ENCODE measurements at regions not wholly inside any gene's neighbourhood (a gene's known extent, or its start where the extent isn't known, plus 50 kb on each side); places are given as distances from the start of the nearest gene placed in this dataset.
A peak's percentile ranks its signal among the peaks of the same experiment; 100 is the strongest.

DNA sequence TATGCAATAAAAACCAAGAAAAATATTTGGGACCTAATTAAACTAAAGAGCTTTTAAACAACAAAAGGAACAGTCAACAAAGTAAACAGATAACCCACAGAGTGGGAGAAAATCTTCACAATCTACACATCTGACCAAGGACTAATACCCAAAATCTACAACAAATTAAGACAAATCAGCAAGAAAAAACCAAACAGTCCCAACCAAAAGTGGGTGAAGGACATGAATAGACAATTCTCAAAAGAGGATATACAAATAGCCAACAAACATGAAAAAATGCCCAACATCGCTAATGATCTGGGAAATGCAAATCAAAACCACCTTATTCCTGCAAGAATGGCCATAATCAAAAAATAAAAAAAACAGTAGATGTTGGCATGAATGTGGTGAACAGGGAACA lies 250.1 kb downstream of the C1D start:
- Histone ChIP-seq H3K4me1 (ENCODE audit: control insufficient read depth, insufficient read depth, low read length) (peaks cover 5% of the 10 kb centered on the region), H3K4me3 (ENCODE audit: low read length) (no peak overlapping the region), H3K9ac (ENCODE audit: low read length) (no peak overlapping the region), H3K27me3 (replicated peaks; ENCODE audit: control insufficient read depth, insufficient read depth, low read length) (no peaks in the 10 kb centered on the region), H3K36me3 (ENCODE audit: control insufficient read depth, insufficient read depth, low read length, severe bottlenecking) (no peaks in the 10 kb centered on the region), H3K9me3 (ENCODE audit: control insufficient read depth, low read length) (peaks cover 13% of the 10 kb centered on the region)
- no peak for DNase-seq (ENCODE audit: low read depth)

DNA sequence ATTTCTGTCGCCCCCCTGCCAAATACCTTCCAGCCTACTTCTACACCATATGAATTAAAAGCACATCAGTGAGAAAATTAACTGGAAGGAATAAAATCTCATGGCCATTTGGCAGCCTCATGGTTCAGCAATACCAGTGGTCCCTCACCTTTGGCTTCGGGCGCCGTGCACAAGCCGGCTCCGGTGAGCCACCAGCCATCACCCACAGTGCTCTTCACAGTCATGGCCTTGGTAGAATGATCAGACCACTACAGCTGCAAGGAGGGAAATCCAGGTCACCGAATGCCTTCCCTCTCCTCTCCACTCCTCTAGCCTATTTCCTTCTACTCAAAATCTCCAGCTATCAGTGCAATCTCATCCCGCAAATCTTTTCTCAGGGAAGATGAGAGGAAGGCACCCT lies 239.1 kb downstream of the C1D start:
- DNase-seq (ENCODE audit: low read depth): no peak
- H3K4me1 ChIP-seq (ENCODE audit: control insufficient read depth, insufficient read depth, low read length): peaks cover 7% of the 10 kb centered on the region
- no peaks in the 10 kb centered on the region for H3K27me3 ChIP-seq (replicated peaks; ENCODE audit: control insufficient read depth, insufficient read depth, low read length)
- H3K4me3 ChIP-seq (ENCODE audit: low read length): no peak overlapping the region
- no peaks in the 10 kb centered on the region for H3K36me3 ChIP-seq (ENCODE audit: control insufficient read depth, insufficient read depth, low read length, severe bottlenecking)
- H3K9me3 ChIP-seq (ENCODE audit: control insufficient read depth, low read length): peaks cover 1% of the 10 kb centered on the region
- H3K9ac ChIP-seq (ENCODE audit: low read length): no peak overlapping the region

DNA sequence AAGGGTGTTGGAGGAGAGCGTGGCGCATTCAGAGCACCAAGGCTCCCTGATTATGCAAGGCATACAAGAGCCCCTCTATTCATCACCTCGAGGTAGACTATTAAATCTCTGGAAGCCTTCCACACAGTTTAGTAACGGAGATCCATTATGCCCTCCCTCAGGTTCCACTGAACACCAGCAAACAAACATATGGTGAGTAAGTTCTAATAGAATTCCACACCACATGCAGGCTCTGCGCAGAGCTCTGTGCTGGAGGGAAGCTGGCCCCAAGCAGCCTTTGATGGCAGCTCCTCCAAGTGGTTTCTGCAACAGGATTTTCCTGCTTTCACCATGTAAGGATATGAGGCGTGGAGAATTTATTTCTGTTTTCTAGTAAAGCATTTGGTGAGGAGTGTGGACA lies 238.6 kb downstream of the C1D start:
- Histone ChIP-seq H3K27me3 (replicated peaks; ENCODE audit: control insufficient read depth, insufficient read depth, low read length) (no peaks in the 10 kb centered on the region), H3K36me3 (ENCODE audit: control insufficient read depth, insufficient read depth, low read length, severe bottlenecking) (no peaks in the 10 kb centered on the region), H3K4me3 (ENCODE audit: low read length) (no peak overlapping the region), H3K4me1 (ENCODE audit: control insufficient read depth, insufficient read depth, low read length) (peaks cover 7% of the 10 kb centered on the region), H3K9ac (ENCODE audit: low read length) (no peak overlapping the region), H3K9me3 (ENCODE audit: control insufficient read depth, low read length) (no peaks in the 10 kb centered on the region)
- no peak for DNase-seq (ENCODE audit: low read depth)

DNA sequence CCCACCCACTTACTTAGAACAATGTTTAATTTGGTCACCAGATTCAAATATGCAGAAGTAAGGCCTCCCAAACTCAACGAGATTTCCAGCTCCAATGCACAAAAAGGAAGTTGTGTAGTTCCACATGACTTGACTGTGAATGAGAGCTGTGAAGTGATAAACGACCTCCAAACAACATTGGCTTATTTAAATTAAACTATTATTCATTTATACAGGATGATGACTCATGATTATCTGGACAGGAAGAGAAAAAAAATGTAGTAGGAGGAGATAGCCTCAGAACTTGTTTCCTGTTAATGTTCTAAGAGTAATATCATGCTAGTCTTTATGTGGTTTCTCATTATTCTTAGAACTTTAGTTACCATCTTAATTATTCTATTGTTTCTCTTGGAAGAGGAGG lies 237.3 kb downstream of the C1D start:
- Histone ChIP-seq H3K36me3 (ENCODE audit: control insufficient read depth, insufficient read depth, low read length, severe bottlenecking) (no peaks in the 10 kb centered on the region), H3K4me1 (ENCODE audit: control insufficient read depth, insufficient read depth, low read length) (peaks cover 7% of the 10 kb centered on the region), H3K4me3 (ENCODE audit: low read length) (no peak overlapping the region), H3K27me3 (replicated peaks; ENCODE audit: control insufficient read depth, insufficient read depth, low read length) (no peaks in the 10 kb centered on the region), H3K9me3 (ENCODE audit: control insufficient read depth, low read length) (no peaks in the 10 kb centered on the region), H3K9ac (ENCODE audit: low read length) (no peak overlapping the region)
- no peak for DNase-seq (ENCODE audit: low read depth)

DNA sequence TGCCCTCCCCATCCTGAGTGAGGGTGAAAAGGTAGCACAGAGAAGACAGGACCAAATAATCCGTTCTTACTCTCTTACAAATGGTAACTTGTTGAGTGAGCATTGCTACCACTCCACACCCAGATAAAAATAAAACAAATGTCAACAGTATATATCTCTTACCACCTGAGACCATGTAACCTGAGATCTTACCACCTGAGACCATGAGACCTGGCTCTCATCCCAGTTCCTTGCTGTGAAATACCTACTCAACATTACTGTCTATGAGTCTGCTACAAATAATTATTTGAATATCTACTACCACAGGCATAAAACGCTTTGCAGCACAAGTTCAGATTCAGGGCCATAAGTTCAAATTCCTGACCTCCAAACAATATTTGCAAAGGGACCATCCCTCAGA lies 234.7 kb downstream of the C1D start:
- Histone ChIP-seq H3K9me3 (ENCODE audit: control insufficient read depth, low read length) (no peaks in the 10 kb centered on the region), H3K4me3 (ENCODE audit: low read length) (no peak overlapping the region), H3K27me3 (replicated peaks; ENCODE audit: control insufficient read depth, insufficient read depth, low read length) (no peaks in the 10 kb centered on the region), H3K9ac (ENCODE audit: low read length) (no peak overlapping the region), H3K4me1 (ENCODE audit: control insufficient read depth, insufficient read depth, low read length) (peaks cover 7% of the 10 kb centered on the region), H3K36me3 (ENCODE audit: control insufficient read depth, insufficient read depth, low read length, severe bottlenecking) (no peaks in the 10 kb centered on the region)
- DNase-seq (ENCODE audit: low read depth): no peak

DNA sequence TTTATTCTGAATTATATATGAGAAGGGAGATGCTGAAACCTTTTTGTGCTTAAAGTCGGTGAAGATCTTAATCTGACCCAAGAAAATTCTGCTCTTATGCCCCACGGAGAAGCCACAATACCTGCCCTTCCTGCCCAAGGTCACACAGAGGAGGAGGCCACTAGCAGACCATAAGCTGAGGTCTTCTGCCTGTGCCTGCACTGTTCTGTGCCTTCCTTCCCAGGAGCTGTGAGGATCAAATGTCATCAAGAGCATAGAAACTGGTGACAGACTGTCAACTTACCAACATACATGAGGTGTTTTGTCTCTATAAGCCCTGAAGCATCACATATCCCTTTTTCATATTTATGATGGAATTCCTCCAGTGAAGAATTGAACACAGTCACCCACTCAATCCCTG lies 233.3 kb downstream of the C1D start:
- H3K4me1 ChIP-seq (ENCODE audit: control insufficient read depth, insufficient read depth, low read length): peaks cover 7% of the 10 kb centered on the region
- H3K4me3 ChIP-seq (ENCODE audit: low read length): no peak overlapping the region

DNA sequence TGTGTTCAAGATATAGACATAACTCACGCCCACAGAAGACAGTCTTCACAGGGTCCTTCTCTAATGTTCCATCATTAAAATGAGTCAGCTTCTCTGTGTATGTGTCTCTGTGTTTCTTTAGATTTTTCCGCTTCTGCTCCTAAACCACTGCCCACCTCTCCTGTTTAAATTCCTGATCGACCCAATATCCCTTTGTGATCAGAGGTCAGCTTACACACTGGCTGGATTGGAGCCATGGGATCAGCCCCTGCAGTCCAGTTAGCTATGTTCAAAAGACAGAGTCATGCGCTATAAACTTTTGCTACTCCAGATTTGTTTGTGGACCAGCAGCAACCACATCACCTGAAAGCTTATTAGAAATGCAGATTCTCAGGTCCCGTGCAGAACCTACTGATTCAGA lies 229.2 kb downstream of the C1D start:
- DNase-seq (ENCODE audit: low read depth): no peak
- Histone ChIP-seq H3K9me3 (ENCODE audit: control insufficient read depth, low read length) (no peaks in the 10 kb centered on the region), H3K27me3 (replicated peaks; ENCODE audit: control insufficient read depth, insufficient read depth, low read length) (no peaks in the 10 kb centered on the region), H3K4me3 (ENCODE audit: low read length) (no peak overlapping the region), H3K36me3 (ENCODE audit: control insufficient read depth, insufficient read depth, low read length, severe bottlenecking) (no peaks in the 10 kb centered on the region), H3K4me1 (ENCODE audit: control insufficient read depth, insufficient read depth, low read length) (peaks cover 7% of the 10 kb centered on the region), H3K9ac (ENCODE audit: low read length) (no peak overlapping the region)

More for the DNA sequence above, 233.3 kb downstream of the C1D start:
- Histone ChIP-seq H3K27me3 (replicated peaks; ENCODE audit: control insufficient read depth, insufficient read depth, low read length) (no peaks in the 10 kb centered on the region), H3K36me3 (ENCODE audit: control insufficient read depth, insufficient read depth, low read length, severe bottlenecking) (no peaks in the 10 kb centered on the region), H3K9ac (ENCODE audit: low read length) (no peak overlapping the region), H3K9me3 (ENCODE audit: control insufficient read depth, low read length) (no peaks in the 10 kb centered on the region)
- DNase-seq (ENCODE audit: low read depth): no peak

DNA sequence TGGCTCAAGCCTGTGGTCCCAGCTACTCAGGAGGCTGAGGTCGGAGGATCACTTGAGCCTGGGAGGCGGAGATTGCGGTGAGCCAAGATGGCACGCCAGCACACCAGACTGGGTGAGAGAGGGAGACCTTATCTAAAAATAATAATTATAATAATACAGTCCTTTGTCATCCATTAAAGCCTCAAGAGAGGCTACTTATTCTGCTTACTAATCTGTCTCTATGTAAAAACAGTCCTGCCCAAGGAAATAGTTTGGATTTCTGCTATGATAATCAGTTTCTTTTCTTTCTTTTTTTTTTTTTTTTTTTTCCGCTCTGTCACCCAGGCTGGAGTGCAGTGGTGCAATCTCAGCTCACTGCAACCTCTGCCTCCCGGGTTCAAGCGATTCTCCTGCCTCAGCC lies 228.3 kb downstream of the C1D start:
- H3K4me3 ChIP-seq (ENCODE audit: low read length): no peak overlapping the region
- no peaks in the 10 kb centered on the region for H3K36me3 ChIP-seq (ENCODE audit: control insufficient read depth, insufficient read depth, low read length, severe bottlenecking)
- no peaks in the 10 kb centered on the region for H3K27me3 ChIP-seq (replicated peaks; ENCODE audit: control insufficient read depth, insufficient read depth, low read length)

DNA sequence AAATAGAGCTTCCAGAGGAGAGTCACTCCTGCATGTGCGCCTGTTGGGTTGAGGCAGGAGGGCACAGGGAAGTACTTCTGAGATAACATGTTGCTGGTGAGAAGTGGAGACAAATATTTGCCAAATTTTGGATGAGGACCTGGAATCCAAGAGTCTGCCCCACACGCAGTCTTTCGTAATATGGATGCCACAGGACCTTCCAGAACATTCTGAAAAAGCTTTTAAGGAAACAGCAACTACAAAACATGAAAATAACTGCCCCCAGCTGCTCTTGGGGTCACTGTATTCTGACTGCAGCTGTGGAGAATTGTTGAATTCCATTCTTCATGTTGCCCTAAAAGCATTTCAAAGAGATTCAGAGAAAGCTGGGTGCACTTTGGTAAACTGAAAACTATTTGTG lies 227.5 kb downstream of the C1D start:
- no peaks in the 10 kb centered on the region for H3K36me3 ChIP-seq (ENCODE audit: control insufficient read depth, insufficient read depth, low read length, severe bottlenecking)
- peaks cover 7% of the 10 kb centered on the region for H3K4me1 ChIP-seq (ENCODE audit: control insufficient read depth, insufficient read depth, low read length)
- peak; percentile 21 for DNase-seq (ENCODE audit: low read depth)
- H3K9ac ChIP-seq (ENCODE audit: low read length): no peak overlapping the region
- no peaks in the 10 kb centered on the region for H3K9me3 ChIP-seq (ENCODE audit: control insufficient read depth, low read length)
- H3K4me3 ChIP-seq (ENCODE audit: low read length): no peak overlapping the region
- H3K27me3 ChIP-seq (replicated peaks; ENCODE audit: control insufficient read depth, insufficient read depth, low read length): no peaks in the 10 kb centered on the region

More for the DNA sequence above, 228.3 kb downstream of the C1D start:
- DNase-seq (ENCODE audit: low read depth): no peak
- Histone ChIP-seq H3K4me1 (ENCODE audit: control insufficient read depth, insufficient read depth, low read length) (peaks cover 7% of the 10 kb centered on the region), H3K9me3 (ENCODE audit: control insufficient read depth, low read length) (no peaks in the 10 kb centered on the region), H3K9ac (ENCODE audit: low read length) (no peak overlapping the region)

DNA sequence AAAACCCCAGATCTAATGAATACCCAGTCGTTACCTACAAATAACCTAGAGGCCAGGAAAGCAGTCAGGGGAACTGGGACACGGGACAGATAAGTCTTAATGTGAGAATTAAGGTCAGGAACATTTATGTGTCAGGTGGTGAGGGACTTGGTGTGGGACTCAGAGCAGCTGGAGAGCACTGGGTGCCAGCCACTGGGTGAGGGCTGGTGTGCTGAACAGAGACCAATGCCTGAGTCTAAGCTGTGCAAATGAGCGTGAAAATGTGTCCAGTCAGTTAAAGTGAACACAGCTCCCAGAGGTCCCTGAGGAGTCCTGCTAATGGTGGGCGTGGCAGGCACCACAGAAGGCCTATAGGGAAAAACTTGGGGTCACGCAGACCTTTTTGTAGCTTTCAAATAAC lies 225.9 kb downstream of the C1D start:
- Histone ChIP-seq H3K9me3 (ENCODE audit: control insufficient read depth, low read length) (no peaks in the 10 kb centered on the region), H3K27me3 (replicated peaks; ENCODE audit: control insufficient read depth, insufficient read depth, low read length) (no peaks in the 10 kb centered on the region), H3K36me3 (ENCODE audit: control insufficient read depth, insufficient read depth, low read length, severe bottlenecking) (no peaks in the 10 kb centered on the region), H3K4me1 (ENCODE audit: control insufficient read depth, insufficient read depth, low read length) (peaks cover 7% of the 10 kb centered on the region), H3K9ac (ENCODE audit: low read length) (no peak overlapping the region), H3K4me3 (ENCODE audit: low read length) (no peak overlapping the region)
- no peak for DNase-seq (ENCODE audit: low read depth)

DNA sequence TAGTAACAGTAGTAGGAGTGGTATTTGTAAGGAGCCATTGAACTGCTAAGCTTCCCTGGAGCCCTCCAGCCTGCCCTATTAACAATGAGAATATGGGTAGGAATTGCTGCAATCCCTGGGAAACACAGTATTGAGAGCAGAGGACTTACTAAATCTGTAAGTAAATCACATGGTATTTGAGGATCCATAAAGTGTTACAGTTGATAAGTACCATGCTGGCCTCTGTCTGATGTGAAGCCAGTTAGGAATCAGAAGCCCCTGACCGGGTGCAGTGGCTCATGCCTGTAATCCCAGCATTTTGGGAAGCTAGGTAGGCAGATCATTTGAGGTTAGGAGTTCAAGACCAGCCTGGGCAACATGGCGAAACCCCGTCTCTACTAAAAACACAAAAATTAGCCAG lies 224.6 kb downstream of the C1D start:
- H3K4me3 ChIP-seq (ENCODE audit: low read length): no peak overlapping the region
- H3K4me1 ChIP-seq (ENCODE audit: control insufficient read depth, insufficient read depth, low read length): peaks cover 7% of the 10 kb centered on the region
- no peak overlapping the region for H3K9ac ChIP-seq (ENCODE audit: low read length)
- H3K27me3 ChIP-seq (replicated peaks; ENCODE audit: control insufficient read depth, insufficient read depth, low read length): no peaks in the 10 kb centered on the region
- no peaks in the 10 kb centered on the region for H3K36me3 ChIP-seq (ENCODE audit: control insufficient read depth, insufficient read depth, low read length, severe bottlenecking)
- no peaks in the 10 kb centered on the region for H3K9me3 ChIP-seq (ENCODE audit: control insufficient read depth, low read length)
- no peak for DNase-seq (ENCODE audit: low read depth)

DNA sequence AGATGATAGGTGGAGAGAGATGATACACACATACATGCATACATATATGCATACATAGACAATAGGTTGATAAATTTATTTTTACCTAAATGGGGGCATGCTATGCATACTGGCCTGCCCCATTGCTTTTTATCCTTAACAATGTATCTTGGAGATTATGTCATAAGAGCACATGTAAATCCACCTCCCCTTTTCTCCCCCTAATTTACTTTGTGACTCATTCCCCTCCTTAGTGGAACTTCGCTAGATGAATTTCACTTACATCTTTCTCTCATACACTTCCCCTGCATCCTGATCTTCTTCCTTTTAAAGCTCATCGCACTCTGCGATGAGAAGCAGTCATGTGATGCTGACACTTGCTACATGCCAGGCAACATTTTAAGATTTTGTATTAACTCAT lies 223.6 kb downstream of the C1D start:
- Histone ChIP-seq H3K9ac (ENCODE audit: low read length) (no peak overlapping the region), H3K36me3 (ENCODE audit: control insufficient read depth, insufficient read depth, low read length, severe bottlenecking) (no peaks in the 10 kb centered on the region)
- no peak for DNase-seq (ENCODE audit: low read depth)

More for the DNA sequence above, 223.6 kb downstream of the C1D start:
- Histone ChIP-seq H3K4me3 (ENCODE audit: low read length) (no peak overlapping the region), H3K4me1 (ENCODE audit: control insufficient read depth, insufficient read depth, low read length) (peaks cover 7% of the 10 kb centered on the region), H3K9me3 (ENCODE audit: control insufficient read depth, low read length) (no peaks in the 10 kb centered on the region), H3K27me3 (replicated peaks; ENCODE audit: control insufficient read depth, insufficient read depth, low read length) (no peaks in the 10 kb centered on the region)

Measured in adipocyte (in vitro differentiated cells).